OCI-LY7 (cell line): ENCODE measurements at regions not wholly inside any gene's neighbourhood (a gene's known extent, or its start where the extent isn't known, plus 50 kb on each side); places are given as distances from the start of the nearest gene placed in this dataset.

ENCODE experiments used
- BruUV-seq: library from RNA; stranded (reverse); fragments of 400-500 nt; replicated peaks from 2 replicates; lab custom pipeline; 2021; lab: Mats Ljungman, UMichigan
- CTCF ChIA-PET: fragments of 300-600 bp; sonication (Branson Sonifier 250); formaldehyde crosslinking; loops from one replicate; lab custom pipeline; 2022; ENCODE audit warnings: antibody characterized with exemption; ENCODE audit not compliant: unreplicated experiment; lab: Charles Lee
- POLR2A ChIA-PET: fragments of 300-600 bp; sonication (Branson Sonifier 250); formaldehyde crosslinking; loops from one replicate; lab custom pipeline; 2022; ENCODE audit warnings: antibody characterized with exemption; lab: Charles Lee
- DNase-seq: peaks from one replicate; pipeline ENCODE4 v3.0.0-alpha.2; 2015; ENCODE audit warnings: low spot score
- H2AFZ ChIP-seq: fragments of 200-600 bp; sonication (generic), shearing (Covaris generic); 2 replicates; pipeline ENCODE4 v1.6.1; 2014; ENCODE audit warnings: mild to moderate bottlenecking, antibody characterized with exemption, low read length, moderate library complexity
- H3K27ac ChIP-seq: fragments of 200-600 bp; sonication (generic); 2 replicates; pipeline ENCODE4 v1.5.1; 2014; ENCODE audit warnings: mixed run types, low read depth, mild to moderate bottlenecking, moderate library complexity, low read length, inconsistent platforms; ENCODE audit not compliant: poor library complexity, severe bottlenecking
- H3K36me3 ChIP-seq: fragments of 200-600 bp; sonication (generic); 2 replicates; pipeline ENCODE4 v1.6.1; 2014; ENCODE audit warnings: mild to moderate bottlenecking, antibody characterized with exemption, low read length, moderate library complexity, mixed read lengths; ENCODE audit not compliant: insufficient read depth
- H3K4me1 ChIP-seq: fragments of 200-600 bp; sonication (generic); 2 replicates; pipeline ENCODE4 v1.5.1; 2014; ENCODE audit warnings: mild to moderate bottlenecking, low read length; ENCODE audit not compliant: insufficient read depth, poor library complexity, severe bottlenecking
- H3K4me2 ChIP-seq: fragments of 200-600 bp; sonication (generic); 2 replicates; pipeline ENCODE4 v1.6.1; 2014; ENCODE audit warnings: mild to moderate bottlenecking, low read length
- H3K4me3 ChIP-seq: fragments of 200-600 bp; sonication (generic); 2 replicates; pipeline ENCODE4 v1.5.1; 2014; ENCODE audit warnings: mild to moderate bottlenecking, low read depth, low read length; ENCODE audit not compliant: poor library complexity, severe bottlenecking
- H3K79me2 ChIP-seq: fragments of 200-600 bp; sonication (generic); 2 replicates; pipeline ENCODE4 v1.6.1; 2016; ENCODE audit warnings: low read depth, mild to moderate bottlenecking, low read length, moderate library complexity, mixed read lengths; ENCODE audit not compliant: insufficient read depth
- H3K9me2 ChIP-seq: fragments of 200-600 bp; sonication (generic); 2 replicates; pipeline ENCODE4 v1.6.1; 2016; ENCODE audit warnings: mild to moderate bottlenecking, low read length, mixed read lengths; ENCODE audit not compliant: insufficient read depth
- H3K9me3 ChIP-seq: fragments of 200-600 bp; sonication (generic); 2 replicates; pipeline ENCODE4 v1.6.1; 2014; ENCODE audit warnings: mild to moderate bottlenecking, mixed run types, low read length, mixed read lengths
- H4K20me1 ChIP-seq: fragments of 200-600 bp; sonication (generic); 2 replicates; pipeline ENCODE4 v1.6.1; 2014; ENCODE audit warnings: mild to moderate bottlenecking, antibody characterized with exemption, low read length, moderate library complexity, mixed read lengths; ENCODE audit not compliant: insufficient read depth
- CTCF ChIP-seq: fragments of 200-600 bp; sonication (generic); conservative IDR thresholded peaks from 2 replicates; pipeline ENCODE4 v1.5.1; 2014; ENCODE audit warnings: mild to moderate bottlenecking, antibody characterized with exemption, low read length, moderate library complexity, mixed read lengths
- EZH2phosphoT487 ChIP-seq: fragments of 200-600 bp; sonication (generic); IDR thresholded peaks from 2 replicates; pipeline ENCODE4 v1.6.1; 2018; ENCODE audit warnings: low read depth, borderline replicate concordance, mild to moderate bottlenecking, mixed run types, antibody characterized with exemption, low read length, moderate library complexity, mixed read lengths
- intact Hi-C: fragments of 100-400 bp; cut with micrococcal nuclease; formaldehyde crosslinking; loops from one replicate; pipeline ENCODE4 v1.10.0; 2022; ENCODE audit not compliant: unreplicated experiment

- BruUV-seq, result no TSS peak
- H3K27ac ChIP-seq, result no peak overlapping the region
- no peak overlapping the region for H3K4me2 ChIP-seq
- TF ChIP-seq EZH2phosphoT487 (no peak), CTCF (no peak)
- no peak for DNase-seq
- no peaks in the 10 kb centered on the region for H3K4me1 ChIP-seq
- ChIA-PET CTCF (no interaction called here), POLR2A (no interaction called here)
- intact Hi-C loops, result no loop called here
- H3K79me2 ChIP-seq, result no peaks in the 10 kb centered on the region
- no peaks in the 10 kb centered on the region for H3K36me3 ChIP-seq
- no peaks in the 10 kb centered on the region for H3K9me2 ChIP-seq
- no peak overlapping the region for H3K4me3 ChIP-seq
- H4K20me1 ChIP-seq, result no peaks in the 10 kb centered on the region
- no peaks in the 10 kb centered on the region for H3K9me3 ChIP-seq
- no peak overlapping the region for H2AFZ ChIP-seq
Measured at GRCh38 chr5:142253938-142254337, 70.9 kb downstream of the SPRY4 start.

DNA sequence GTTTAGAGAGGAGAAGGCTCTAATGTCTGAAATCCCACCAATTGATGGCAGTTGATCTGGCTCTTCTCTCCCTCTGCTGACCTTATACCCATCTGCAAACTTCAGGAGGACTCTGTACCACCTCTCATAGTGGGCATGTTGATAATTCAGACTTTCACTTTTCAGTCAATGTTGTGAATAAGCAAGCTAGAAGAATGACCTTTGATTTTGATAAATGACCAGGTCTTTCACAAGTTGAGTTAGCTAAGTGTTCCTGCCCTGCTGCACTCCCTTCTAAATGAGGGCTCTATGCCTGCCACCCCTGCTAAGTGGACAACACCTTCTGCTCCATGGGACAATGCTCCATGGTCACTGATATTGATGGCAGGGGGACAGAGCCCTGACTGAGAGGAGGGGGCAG, 74.7 kb downstream of the SPRY4 start:
- intact Hi-C loops, result no loop called here
- CTCF ChIA-PET, result no interaction called here
- no peaks in the 10 kb centered on the region for H3K9me2 ChIP-seq

More for the DNA sequence above, 74.7 kb downstream of the SPRY4 start:
- POLR2A ChIA-PET, result interaction anchor here (0.6 to 1.2 kb wide), 3 partner anchors 16 to 1950 kb away, joined by 3 to 8 read pairs (median 3); no protein-coding TSS in a partner anchor
- no peak overlapping the region for H3K27ac ChIP-seq
- no peak overlapping the region for H3K4me3 ChIP-seq
- H3K36me3 ChIP-seq, result no peaks in the 10 kb centered on the region
- no peaks in the 10 kb centered on the region for H3K79me2 ChIP-seq
- no peaks in the 10 kb centered on the region for H3K9me3 ChIP-seq
- no peaks in the 10 kb centered on the region for H3K4me1 ChIP-seq
- no peaks in the 10 kb centered on the region for H4K20me1 ChIP-seq
- DNase-seq, result no peak
- no peak overlapping the region for H3K4me2 ChIP-seq
- no TSS peak for BruUV-seq
- no peak overlapping the region for H2AFZ ChIP-seq
- TF ChIP-seq CTCF (no peak), EZH2phosphoT487 (no peak)
